ENCODE measurements at regions not wholly inside any gene's neighbourhood (a gene's known extent, or its start where the extent isn't known, plus 50 kb on each side); places are given as distances from the start of the nearest gene placed in this dataset.

DNA sequence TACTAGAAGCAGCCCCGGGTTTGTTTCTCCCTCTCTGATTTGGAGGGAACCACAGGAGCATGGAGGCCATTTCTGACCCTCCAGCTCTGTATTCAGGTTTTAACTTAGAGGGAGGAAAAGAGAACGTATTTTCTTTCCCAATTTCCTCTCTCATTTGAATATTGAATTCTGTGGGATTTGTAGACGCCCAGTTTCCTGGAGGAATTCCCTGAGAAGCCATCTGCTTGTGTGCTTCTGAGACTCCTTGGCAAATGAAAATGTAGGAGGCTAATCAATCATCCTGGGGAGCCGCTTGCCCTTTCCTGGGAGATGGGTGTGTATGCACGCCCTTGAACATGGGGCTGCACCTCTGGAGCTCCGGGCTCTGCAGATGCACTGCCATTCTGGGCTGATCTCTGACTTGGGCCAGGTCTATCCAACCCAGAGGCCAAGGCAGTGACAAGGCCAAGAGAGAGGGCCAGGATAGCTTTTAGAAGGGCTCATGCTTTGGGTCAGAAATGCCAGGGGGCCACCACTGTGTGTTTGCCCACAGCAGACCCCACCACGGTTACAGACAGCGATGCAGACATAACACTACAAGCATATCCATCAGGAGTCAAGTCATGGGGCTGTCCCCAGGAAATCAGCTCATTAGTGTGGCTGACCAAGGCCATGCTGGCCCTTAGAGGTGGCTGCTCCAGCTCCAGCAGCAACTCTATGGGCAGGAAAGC is 174.5 kb downstream of the C5orf15 start:
- no peaks in the 10 kb centered on the region for H3K79me2 ChIP-seq (ENCODE audit: control insufficient read depth, insufficient read depth, low read length)
- no peak for FAIRE-seq
- no peaks in the 10 kb centered on the region for H4K20me1 ChIP-seq (ENCODE audit: control insufficient read depth, extremely low read depth, insufficient read depth, low read length)
- dilution Hi-C loops (cut with MboI; ENCODE audit: extremely low pct_ligation_motif_present, low sequenced_read_pairs), result loop anchor here (25.0 kb wide), 1 partner anchor 207 kb away; no protein-coding TSS in a partner anchor
- no peak overlapping the region for H3K4me2 ChIP-seq (ENCODE audit: control insufficient read depth, extremely low read depth, insufficient read depth, low read depth, low read length)
- no peaks in the 10 kb centered on the region for H3K9me1 ChIP-seq (ENCODE audit: control insufficient read depth, extremely low read depth, insufficient read depth, low read length)
- H3K4me1 ChIP-seq (ENCODE audit: control insufficient read depth, extremely low read depth, insufficient read depth, low read length), result no peaks in the 10 kb centered on the region
- no peaks in the 10 kb centered on the region for H3K36me3 ChIP-seq (ENCODE audit: control insufficient read depth in 2 of 2, extremely low read depth in 1 of 2, insufficient read depth in 2 of 2, low read length in 2 of 2)
- H3K27ac ChIP-seq (ENCODE audit: control insufficient read depth, insufficient read depth, low read length), result no peak overlapping the region
- no peak for DNase-seq (ENCODE audit: low read depth, low spot score)
- H3K27me3 ChIP-seq (ENCODE audit: control insufficient read depth, extremely low read depth, insufficient read depth, low read length), result peaks cover 59% of the 10 kb centered on the region
- no peaks in the 10 kb centered on the region for H3K9me3 ChIP-seq (ENCODE audit: control insufficient read depth, low read depth, low read length)
- no peak overlapping the region for H3K4me3 ChIP-seq (ENCODE audit: control insufficient read depth in 2 of 3, extremely low read depth in 1 of 3, insufficient read depth in 2 of 3, low read depth in 1 of 3, low read length in 3 of 3)
- TF ChIP-seq, protein P1, sequence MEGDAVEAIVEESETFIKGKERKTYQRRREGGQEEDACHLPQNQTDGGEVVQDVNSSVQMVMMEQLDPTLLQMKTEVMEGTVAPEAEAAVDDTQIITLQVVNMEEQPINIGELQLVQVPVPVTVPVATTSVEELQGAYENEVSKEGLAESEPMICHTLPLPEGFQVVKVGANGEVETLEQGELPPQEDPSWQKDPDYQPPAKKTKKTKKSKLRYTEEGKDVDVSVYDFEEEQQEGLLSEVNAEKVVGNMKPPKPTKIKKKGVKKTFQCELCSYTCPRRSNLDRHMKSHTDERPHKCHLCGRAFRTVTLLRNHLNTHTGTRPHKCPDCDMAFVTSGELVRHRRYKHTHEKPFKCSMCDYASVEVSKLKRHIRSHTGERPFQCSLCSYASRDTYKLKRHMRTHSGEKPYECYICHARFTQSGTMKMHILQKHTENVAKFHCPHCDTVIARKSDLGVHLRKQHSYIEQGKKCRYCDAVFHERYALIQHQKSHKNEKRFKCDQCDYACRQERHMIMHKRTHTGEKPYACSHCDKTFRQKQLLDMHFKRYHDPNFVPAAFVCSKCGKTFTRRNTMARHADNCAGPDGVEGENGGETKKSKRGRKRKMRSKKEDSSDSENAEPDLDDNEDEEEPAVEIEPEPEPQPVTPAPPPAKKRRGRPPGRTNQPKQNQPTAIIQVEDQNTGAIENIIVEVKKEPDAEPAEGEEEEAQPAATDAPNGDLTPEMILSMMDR (optimal IDR thresholded peaks at IDR 0.05 in 1 of 3, IDR thresholded peaks at IDR 0.05 in 1 of 3, conservative IDR thresholded peaks at IDR 0.05 in 1 of 3; ENCODE audit: extremely low read depth in 1 of 3, insufficient read depth in 2 of 3, low read length in 3 of 3), result no peak
- no peak overlapping the region for H3K9ac ChIP-seq (ENCODE audit: control insufficient read depth, extremely low read depth, insufficient read depth, low read length)
- no peak overlapping the region for H2AFZ ChIP-seq (ENCODE audit: control insufficient read depth, low read length)

DNA sequence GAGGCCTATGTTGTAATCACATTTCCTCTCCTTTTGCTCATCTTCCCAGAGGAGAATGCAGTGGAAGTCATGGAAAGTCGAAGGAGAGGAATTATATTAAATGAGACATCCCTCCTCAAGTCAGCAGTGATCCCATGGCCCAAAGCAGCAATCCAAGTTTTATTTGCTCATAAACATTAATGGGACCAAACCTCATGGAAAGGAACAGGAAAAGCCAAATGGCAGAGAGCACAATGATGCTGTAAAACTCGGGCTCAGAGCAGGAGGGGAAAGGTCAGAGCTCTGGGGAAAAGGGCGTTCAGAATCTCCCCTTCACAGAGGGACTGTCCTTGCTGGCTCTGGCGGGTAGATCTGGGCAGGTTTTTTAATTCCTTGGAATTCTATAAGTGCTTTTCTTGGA is 175.8 kb downstream of the C5orf15 start:
- Histone ChIP-seq H3K27me3 (ENCODE audit: control insufficient read depth, extremely low read depth, insufficient read depth, low read length) (peaks cover 59% of the 10 kb centered on the region), H3K4me2 (ENCODE audit: control insufficient read depth, extremely low read depth, insufficient read depth, low read depth, low read length) (no peak overlapping the region), H3K4me3 (ENCODE audit: control insufficient read depth in 2 of 3, extremely low read depth in 1 of 3, insufficient read depth in 2 of 3, low read depth in 1 of 3, low read length in 3 of 3) (no peak overlapping the region), H3K27ac (ENCODE audit: control insufficient read depth, insufficient read depth, low read length) (no peak overlapping the region), H3K9me3 (ENCODE audit: control insufficient read depth, low read depth, low read length) (no peaks in the 10 kb centered on the region), H4K20me1 (ENCODE audit: control insufficient read depth, extremely low read depth, insufficient read depth, low read length) (no peaks in the 10 kb centered on the region), H2AFZ (ENCODE audit: control insufficient read depth, low read length) (no peak overlapping the region), H3K36me3 (ENCODE audit: control insufficient read depth in 2 of 2, extremely low read depth in 1 of 2, insufficient read depth in 2 of 2, low read length in 2 of 2) (no peaks in the 10 kb centered on the region), H3K79me2 (ENCODE audit: control insufficient read depth, insufficient read depth, low read length) (no peaks in the 10 kb centered on the region), H3K4me1 (ENCODE audit: control insufficient read depth, extremely low read depth, insufficient read depth, low read length) (no peaks in the 10 kb centered on the region), H3K9ac (ENCODE audit: control insufficient read depth, extremely low read depth, insufficient read depth, low read length) (no peak overlapping the region), H3K9me1 (ENCODE audit: control insufficient read depth, extremely low read depth, insufficient read depth, low read length) (no peaks in the 10 kb centered on the region)
- TF ChIP-seq, protein P1 (optimal IDR thresholded peaks at IDR 0.05 in 1 of 3, IDR thresholded peaks at IDR 0.05 in 1 of 3, conservative IDR thresholded peaks at IDR 0.05 in 1 of 3; ENCODE audit: extremely low read depth in 1 of 3, insufficient read depth in 2 of 3, low read length in 3 of 3), result no peak
- no peak for TF ChIP-seq EZH2 (IDR thresholded peaks at IDR 0.05; ENCODE audit: low read length)
- DNase-seq (ENCODE audit: low read depth, low spot score), result no peak
- dilution Hi-C loops (cut with MboI; ENCODE audit: extremely low pct_ligation_motif_present, low sequenced_read_pairs), result loop anchor here (25.0 kb wide), 1 partner anchor 205 kb away; no protein-coding TSS in a partner anchor
- FAIRE-seq, result no peak
